Activated CD4-positive, alpha-beta T cell treated with anti-CD3 and anti-CD28 coated beads, Interleukin-2, amount 50 U/mL, for 48 hours (primary cell): ENCODE measurements at regions not wholly inside any gene's neighbourhood (a gene's known extent, or its start where the extent isn't known, plus 50 kb on each side); places are given as distances from the start of the nearest gene placed in this dataset.
"Not testable (repeated sequence)": the region's sequence is repeated elsewhere in the genome, so short reads cannot be mapped to it uniquely, and the experiment has no call there.

Experiments
- DNase-seq, 2 experiments: peaks; one replicate each; pipeline ENCODE4 v3.0.0-alpha.2; 2020

DNA sequence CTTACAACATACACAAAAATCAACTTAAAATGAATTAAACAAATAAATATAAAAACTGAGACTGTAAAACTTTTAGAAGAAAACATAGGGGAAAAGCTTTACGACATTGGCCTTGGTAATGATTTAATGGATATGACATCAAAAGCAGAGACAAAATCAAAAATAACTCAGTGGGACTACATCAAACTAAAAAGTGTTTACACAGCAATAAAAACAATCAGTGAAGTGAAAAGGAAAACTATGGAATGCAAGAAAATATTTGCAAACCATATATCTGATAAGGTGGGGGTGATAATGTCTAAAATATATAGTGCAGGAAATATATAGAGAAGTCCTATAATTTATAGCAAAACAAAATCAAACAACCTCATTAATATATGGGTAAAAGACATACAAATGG, 364.4 kb upstream of the INTU start:
- DNase-seq, result no peak

DNA sequence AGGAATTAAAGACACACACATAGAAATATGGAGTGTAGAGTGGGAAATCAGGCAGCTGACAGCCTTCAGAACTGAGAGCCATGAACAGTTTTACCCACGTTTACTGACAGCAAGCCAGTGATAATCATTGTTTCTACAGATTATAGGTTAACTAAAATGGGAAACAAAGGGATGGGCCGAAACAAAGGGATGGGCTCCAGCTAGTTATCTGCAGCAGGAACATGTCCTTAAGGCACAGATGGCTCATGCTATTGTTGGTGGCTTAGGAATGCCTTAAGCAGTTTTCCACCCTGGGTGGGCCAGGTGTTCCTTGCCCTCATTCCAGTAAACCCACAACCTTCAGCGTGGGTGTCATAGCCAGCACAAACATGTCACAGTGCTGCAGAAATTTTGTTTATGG, 355.7 kb upstream of the INTU start:
- not testable (repeated sequence) for DNase-seq

GRCh38 chr4:127284236-127284635, 348.5 kb upstream of the INTU start:
- no peak for DNase-seq

DNA sequence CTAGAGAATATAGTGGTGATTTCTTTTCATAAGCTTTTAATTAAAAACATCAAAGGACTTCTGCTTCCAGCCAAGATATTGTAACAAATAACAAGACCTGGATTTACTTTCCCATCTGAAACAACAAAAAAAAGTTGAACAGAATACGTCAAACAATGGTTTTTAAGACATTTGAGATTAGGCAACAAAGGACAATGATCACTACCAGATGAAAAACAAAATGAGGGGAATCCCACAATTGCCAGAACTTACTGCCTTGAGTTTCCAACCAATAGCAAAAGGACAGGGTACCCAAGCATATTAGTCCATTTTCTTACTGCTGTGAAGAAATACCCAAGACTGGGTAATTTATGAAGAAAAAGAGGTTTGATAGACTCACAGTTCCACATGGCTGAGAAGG, 341.4 kb upstream of the INTU start:
- DNase-seq, result no peak

GRCh38 chr4:127293496-127293895, 339.3 kb upstream of the INTU start:
- DNase-seq, result no peak

DNA sequence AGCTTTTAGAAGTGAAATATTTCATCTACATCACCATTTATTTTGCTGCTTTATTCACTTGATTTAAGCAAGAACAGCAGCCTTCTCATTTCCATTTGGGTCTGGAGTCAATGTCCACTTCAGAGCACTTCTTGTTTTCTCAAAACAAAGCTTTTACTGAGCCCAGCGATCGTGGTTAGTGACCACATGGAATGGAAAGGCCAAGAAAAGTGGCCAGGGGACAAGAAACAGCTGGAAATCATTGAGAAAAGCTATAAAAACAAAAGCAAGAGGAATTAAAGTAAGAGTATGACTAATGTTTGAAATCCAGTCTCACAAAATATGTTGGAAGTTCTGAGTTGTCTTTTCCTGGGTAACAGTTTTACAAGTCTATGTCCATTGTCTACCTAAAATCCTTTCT, 328.4 kb upstream of the INTU start:
- no peak for DNase-seq

DNA sequence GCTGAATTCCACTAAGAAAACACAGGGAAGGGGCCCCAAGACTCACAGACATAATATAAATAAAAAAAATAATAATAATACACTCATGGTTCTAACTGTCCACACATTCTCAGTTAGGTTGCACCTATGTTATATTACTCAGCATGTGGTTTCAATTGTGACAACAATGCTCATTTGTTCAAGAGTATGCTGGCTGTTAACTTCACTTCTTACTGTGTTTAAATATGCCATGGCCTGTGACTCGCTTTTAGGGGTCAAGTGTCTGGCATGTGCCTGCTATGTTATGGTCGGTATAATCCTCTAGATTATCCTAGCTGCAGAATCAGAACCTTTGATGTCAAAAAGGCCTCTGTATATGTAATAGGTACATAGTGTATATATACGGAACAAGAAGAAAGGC, 324.8 kb upstream of the INTU start:
- no peak for DNase-seq

DNA sequence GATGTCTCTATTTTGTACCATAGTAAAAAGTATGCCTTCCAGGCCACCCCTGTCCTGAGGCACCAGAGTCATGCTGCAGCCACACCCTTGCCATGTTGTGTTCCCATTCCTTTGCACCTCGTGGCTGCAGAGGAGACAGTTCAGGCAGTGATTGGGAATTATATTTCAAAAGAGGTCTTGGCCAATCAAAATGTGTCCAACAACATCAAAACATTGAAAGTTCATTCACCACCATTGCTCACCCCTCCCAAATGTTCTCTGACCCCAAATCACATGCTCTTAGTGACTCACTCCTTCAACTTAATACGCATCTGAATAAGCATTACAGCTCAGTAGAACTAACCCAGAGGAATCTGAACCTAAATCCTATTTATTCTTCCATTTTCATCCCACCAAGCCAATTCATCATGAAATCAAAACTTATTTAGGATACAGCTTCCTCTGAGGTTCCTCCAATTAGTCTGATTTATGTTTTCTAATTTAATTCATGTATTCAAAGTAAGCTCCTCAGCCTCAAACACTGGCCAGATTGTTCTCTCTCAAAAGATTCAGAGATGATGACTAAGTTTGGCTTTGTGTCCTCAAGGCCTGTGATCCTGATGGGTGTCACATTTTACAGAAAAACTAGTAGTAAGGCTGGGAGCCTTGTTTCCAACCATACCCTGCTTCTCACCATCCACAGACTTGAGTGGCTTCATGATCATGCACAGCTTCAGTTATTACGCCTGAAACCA, 323.2 kb upstream of the INTU start:
- DNase-seq, result no peak

- DNase-seq, result no peak
Measured at GRCh38 chr4:127311371-127311770, 321.4 kb upstream of the INTU start.

DNA sequence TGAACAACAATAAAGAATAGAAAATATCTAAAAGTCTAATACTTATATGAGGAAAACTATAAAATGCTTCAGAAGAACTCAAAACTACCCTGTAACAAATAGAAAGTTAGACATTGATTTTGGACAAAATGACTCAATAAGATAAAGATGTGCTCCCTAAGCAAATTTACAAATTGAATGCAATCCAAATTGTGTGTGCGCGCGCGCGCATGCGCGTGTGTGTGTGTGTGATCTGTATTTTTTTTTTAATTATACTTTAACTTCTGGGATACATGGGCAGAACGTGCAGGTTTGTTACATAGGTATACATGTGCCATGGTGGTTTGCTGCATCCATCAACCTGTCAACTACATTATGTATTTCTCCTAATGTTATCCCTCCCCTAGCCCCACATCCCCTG, 320.8 kb upstream of the INTU start:
- no peak for DNase-seq

- no peak for DNase-seq
Measured at GRCh38 chr4:127313767-127314166, 319.0 kb upstream of the INTU start.

DNA sequence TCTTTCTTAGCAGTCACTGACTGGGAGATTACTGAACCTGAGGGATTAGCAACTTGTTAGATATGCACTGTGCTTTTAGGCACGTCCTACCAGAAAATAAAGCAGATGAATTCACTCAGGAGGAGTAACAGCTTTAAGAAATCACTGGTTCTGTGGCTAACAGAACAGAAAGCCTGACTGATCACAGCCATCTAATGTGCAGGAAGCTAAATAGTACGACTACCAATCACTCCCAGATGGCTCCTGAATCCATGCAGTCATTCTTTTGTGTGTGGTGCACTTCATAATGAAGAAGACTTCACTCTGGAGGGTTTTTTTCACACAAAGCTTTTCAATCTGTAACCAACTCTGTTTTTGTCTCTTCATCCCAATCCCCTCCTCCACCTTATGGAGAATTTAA, 305.3 kb upstream of the INTU start:
- no peak for DNase-seq

DNA sequence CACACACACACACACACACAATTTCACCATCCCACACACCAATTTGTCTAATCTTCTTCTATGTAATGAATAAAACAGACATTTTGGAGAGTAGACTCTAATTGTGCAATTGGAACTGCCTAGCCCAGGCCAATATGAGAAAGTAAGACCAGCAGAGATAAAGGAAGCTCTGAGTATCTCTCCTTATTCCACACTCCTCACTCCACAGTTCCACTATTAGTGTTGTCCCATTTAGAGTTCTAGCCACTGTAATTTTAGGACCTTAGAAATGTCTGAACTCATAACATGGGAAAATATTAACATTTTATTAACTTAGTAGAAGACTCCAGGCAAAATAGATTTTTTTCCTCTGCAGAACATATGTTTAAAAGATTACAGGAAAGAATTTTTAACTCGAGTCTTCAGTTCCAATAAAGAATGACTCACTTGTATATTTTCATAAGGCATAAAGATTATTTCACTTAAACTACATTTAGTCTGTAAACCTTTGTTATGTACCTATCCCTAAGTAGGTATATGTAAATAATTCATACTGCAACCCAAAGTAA, 297.6 kb upstream of the INTU start:
- no peak for DNase-seq

DNA sequence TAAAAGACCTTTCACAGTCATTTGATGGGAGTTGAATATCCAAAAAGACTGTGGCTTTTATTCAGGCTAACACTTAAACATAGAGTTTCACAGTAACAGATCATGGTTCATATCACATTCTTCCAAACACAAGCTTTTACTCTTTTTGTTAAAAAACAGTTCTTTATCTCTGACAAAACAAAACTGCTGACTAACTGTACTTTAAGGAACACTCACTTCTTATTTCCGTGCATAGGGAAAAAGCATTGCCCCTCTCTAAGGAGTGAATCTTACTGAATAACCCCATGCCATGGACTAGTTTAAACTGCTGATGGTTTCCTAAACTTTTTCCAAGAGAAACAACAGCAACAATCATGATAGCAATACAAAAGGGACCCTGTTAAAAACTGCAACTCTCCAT, 297.0 kb upstream of the INTU start:
- DNase-seq, result no peak

DNA sequence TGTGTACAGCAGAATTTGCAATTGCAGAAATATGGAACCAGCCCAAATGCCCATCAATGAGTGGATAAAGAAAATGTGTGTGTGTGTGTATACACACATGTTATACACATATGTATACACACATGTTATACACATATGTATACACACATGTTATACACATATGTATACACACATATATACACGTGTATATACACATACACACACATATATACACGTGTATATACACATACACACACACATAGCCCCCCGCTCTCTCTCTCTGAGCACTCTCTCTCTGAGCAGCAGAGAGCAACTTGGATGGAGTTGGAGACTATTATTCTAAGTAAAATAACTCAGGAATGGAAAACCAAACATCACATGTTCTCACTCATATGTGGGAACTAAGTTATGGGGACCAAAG, 289.6 kb upstream of the INTU start:
- not testable (repeated sequence) for DNase-seq

DNA sequence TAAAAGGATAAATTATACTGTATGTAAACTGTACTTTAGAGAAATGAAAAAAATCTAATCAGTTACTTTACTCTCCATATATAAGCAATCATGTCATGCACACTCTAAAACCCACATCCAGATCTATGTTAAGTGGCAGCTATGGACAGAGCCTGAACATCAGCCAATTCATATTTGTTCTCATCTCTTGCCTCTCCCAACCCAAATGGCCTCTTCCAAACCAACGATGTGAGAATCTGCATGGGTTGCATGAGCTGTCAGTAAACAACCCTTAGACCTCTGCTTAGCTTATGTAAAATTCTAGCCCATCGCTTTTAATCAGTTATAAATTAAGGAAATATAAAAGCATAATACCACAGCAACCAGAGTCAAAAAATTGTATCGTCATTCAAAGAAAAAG, 288.7 kb upstream of the INTU start:
- no peak for DNase-seq

DNA sequence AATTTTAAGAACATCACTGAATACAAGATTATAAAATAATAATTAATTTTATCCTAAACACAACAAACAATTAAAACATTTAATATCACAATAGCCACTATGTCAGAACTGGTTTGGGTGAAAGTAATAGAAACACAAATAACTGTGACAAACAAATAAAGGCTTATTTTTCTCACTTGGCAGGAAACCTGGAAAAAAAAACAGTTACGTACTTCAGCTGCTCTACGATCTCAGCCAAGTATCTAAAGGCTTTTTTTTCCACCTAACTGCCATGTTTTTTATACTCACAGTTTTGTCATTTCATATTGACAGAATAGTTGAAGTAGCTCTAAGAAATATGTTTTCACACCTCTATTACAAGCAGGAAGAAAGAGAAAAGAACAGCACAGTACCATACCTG, 284.8 kb upstream of the INTU start:
- no peak for DNase-seq

DNA sequence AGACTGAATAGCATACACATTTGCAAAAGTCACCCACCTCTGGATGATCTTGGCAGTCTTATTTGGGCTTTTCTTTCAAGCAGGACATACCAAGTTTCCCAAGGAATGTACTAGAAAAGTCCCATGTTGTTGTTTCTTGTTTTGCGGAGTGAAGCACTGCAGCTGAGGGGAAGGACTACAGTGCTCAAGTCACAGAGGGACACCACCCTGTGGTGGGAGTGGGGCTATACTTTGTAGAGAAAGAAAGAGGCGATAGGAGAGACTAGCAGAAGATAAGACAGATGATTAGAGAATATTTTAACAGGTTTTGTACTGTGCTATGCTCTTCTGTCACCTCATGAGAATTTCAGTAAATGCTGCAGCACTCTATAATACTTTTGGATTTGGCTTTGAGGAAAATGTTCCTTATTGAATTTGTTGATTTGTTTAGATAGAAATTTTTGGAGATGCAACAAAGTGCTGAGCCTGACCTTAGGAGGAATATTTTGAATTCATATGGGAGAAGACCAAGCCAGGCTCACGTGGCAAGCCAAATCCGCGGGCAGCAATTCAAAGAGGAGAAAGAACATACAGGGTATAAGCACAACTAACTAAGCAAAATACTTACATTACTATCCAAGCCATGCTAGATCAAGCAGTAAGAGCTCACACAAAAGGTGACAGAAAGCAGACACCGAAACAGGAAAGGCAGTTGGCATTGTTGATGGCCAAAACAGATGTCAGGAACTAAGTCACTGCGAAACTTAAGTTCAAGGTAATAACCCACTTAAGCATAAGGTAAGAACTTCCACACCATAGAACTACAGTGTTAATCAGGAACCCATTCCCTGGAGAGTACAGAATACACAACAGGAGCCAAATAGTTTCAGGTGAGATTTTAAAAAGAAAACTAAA, 280.3 kb upstream of the INTU start:
- no peak for DNase-seq

DNA sequence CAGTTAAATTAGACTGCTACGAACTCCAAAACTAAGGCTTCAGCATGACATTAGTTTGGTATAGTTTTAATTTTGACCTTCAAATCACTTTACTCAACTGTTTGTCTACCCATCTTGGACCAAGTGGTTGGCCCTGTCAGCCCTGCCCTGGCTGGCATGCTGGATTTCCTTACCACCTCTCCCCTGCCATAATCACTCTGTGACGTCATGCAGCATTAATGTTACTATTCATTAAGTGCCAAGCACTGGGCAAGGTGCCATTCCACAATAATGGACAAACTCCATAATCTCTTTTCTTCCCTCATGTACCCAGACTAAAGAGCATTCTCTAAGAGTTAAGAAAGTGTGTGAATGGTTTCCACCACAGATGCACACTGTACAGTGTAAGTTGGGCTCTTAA, 277.0 kb upstream of the INTU start:
- DNase-seq, result no peak

GRCh38 chr4:127357765-127358164, 275.0 kb upstream of the INTU start:
- DNase-seq, result no peak

DNA sequence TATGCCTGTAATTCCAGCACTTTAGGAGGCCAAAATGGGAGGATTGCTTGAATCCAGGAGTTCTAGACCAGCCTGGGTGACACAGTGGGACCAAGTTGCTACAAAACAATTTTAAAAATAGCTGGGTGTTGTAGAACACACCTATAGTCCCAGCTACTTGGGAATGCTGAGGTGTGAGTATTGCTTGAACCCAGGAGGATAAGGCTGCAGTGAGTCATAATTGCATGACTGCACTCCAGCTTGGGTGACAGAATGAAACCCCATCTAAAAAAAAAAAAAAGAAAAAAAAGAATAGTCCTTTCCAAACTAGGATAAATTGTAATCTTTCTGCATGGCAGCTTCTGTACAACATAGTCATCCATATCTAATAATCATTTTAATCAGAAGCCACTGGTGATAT, 270.1 kb upstream of the INTU start:
- no peak for DNase-seq

DNA sequence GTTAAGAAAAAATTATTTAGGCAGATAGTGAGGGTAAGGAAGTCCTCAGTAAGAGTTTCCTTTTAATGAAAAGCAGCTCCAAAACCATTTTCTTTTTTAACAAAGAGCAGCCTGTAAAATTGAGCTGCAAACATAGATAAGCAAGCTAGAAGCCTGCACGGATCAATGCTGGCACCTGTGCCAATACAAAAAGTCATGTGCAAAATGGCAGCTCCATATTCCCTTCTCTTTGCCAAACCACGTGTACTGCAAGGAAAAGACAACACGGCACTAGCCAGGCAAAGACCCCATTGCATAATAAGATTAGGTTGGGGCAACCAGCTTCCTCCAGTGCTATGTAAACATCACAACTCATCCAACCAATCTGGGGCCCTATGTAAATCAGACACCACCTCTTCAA, 268.4 kb upstream of the INTU start:
- DNase-seq, result no peak

DNA sequence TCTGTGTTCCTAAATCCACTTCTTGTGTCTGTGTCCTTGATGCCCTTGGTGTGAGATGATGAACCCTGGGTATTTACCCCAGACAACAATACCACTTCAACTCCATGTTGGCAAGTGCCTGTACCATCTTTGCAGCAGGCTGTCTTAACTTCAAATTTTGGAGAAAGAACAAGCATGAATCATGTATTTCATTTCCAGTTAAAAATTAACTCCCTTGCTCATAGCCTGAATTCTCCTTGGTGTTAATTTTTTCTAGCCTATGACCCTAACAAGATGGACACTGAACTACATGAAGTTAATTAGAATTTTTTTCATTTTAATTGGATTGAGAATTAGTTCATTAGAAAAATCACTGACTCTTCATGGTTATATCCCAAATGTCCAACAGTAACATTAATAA, 267.8 kb upstream of the INTU start:
- no peak for DNase-seq

DNA sequence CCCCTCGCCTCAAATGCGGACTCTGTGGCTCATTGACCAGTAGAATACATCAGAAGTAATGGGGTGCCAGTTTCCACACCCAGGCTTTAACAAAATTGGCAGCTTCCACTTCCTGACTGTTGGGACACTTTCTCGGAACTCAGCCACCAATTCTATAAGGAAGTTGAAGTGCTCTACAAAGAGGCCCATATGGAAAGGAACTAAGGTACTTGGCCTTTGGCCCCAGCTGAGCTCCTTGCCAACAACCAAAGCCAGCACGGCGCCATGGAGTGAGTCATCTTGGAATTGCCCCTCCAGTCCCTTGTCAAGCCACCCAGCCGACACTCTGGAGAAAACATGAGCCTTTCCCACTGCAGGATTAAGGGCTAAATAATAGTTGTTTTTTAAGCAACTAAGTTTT, 262.2 kb upstream of the INTU start:
- no peak for DNase-seq
